Lung (tissue), 11 donors: ENCODE measurements at regions not wholly inside any gene's neighbourhood (a gene's known extent, or its start where the extent isn't known, plus 50 kb on each side); places are given as distances from the start of the nearest gene placed in this dataset.

Experiments used
- ATAC-seq: fragments of 200-7000 bp; cut with Tn5 transposase; one replicate; pipeline ENCODE4 v1.9.1; 2020; ENCODE audit warnings: moderate number of reproducible peaks; ENCODE audit not compliant: insufficient read depth, low FRiP score
- DNase-seq, 3 donors: peaks; one replicate each; pipeline ENCODE4 v3.0.0-alpha.2; 2013 to 2017
- H3K27ac ChIP-seq, 2 donors: one replicate each; pipeline ENCODE4 v1.5.1; 2013; ENCODE audit warnings: mild to moderate bottlenecking in 2 of 2, moderate library complexity in 2 of 2, control low read depth in 1 of 2, inconsistent platforms in 1 of 2, low read depth in 1 of 2, low read length in 1 of 2
- H3K27me3 ChIP-seq, 3 donors: one replicate each; pipeline ENCODE4 v1.5.1; 2013; ENCODE audit warnings: low read length in 2 of 3; ENCODE audit not compliant: control insufficient read depth in 3 of 3, insufficient read depth in 3 of 3
- H3K36me3 ChIP-seq, 4 donors: one replicate each; pipeline ENCODE4 v1.5.1; 2013; ENCODE audit warnings: low read length in 4 of 4, mild to moderate bottlenecking in 1 of 4, moderate library complexity in 1 of 4; ENCODE audit not compliant: control insufficient read depth in 4 of 4, insufficient read depth in 4 of 4
- H3K4me1 ChIP-seq, 5 donors: one replicate each; pipeline ENCODE4 v1.5.1; 2013; ENCODE audit warnings: low read length in 5 of 5, mild to moderate bottlenecking in 2 of 5, moderate library complexity in 1 of 5; ENCODE audit not compliant: control insufficient read depth in 5 of 5, insufficient read depth in 5 of 5
- H3K4me3 ChIP-seq: one replicate; pipeline ENCODE4 v1.5.1; 2013; ENCODE audit warnings: mild to moderate bottlenecking, control low read depth, moderate library complexity
- H3K9ac ChIP-seq, 2 donors: one replicate each; pipeline ENCODE4 v1.5.1; 2013; ENCODE audit warnings: low read length in 2 of 2, control low read depth in 1 of 2; ENCODE audit not compliant: insufficient read depth in 1 of 2
- H3K9me3 ChIP-seq, 4 donors: one replicate each; pipeline ENCODE4 v1.5.1; 2013; ENCODE audit warnings: low read length in 3 of 4, mild to moderate bottlenecking in 1 of 4, moderate library complexity in 1 of 4; ENCODE audit not compliant: control insufficient read depth in 4 of 4, insufficient read depth in 3 of 4
- WGBS, 2 donors: extraction: QIAGEN DNeasy Blood & Tissue Kit; methylation state at CpG; one replicate each; pipeline ENCODE4 v1.1.7; 2013; 5-methylcytosine and 5-hydroxymethylcytosine counted together
- TF ChIP-seq, protein P1 (sequence below): IDR thresholded peaks from 2 replicates; pipeline ENCODE4 v1.5.1; 2012; ENCODE audit warnings: mild to moderate bottlenecking; ENCODE audit errors: control extremely low read depth, extremely low read depth
- donor health status: control.
- donor health status: control.
- donor health status: Bipolar disorder and iron deficiency.
- donor health status: healthy.
- donor health status: DM: yes; HTN: yes; CAD: no.

DNA sequence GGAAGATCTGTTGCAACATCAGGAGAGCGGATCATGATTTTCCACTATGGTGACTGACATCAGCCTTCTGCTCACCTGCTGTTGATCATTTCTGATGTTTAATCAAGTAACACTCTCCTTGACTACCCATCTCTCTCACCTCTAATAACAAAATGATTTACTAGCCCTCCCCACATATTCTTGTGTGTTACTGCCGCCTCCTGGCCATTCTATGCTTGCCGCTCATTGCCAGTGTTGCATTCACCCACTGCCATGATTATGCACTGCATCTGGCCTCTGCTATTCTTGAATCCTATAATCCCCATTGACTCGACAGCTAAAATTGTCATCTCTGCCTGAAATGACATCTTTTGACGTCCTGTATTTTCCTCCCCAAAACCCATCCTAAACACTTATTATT is 113.8 kb downstream of the RERGL start:
- H3K9ac ChIP-seq = no peak overlapping the region
- ATAC-seq (no peak), DNase-seq (no peak)
- no peak overlapping the region for H3K27ac ChIP-seq
- no peaks in the 10 kb centered on the region for H3K4me1 ChIP-seq
- H3K4me3 ChIP-seq = no peak overlapping the region
- WGBS, 2 donors = 60 to 77% methylated on average over 5 of the region's 5 CpGs
- H3K27me3 ChIP-seq = no peaks in the 10 kb centered on the region
- TF ChIP-seq, protein P1, sequence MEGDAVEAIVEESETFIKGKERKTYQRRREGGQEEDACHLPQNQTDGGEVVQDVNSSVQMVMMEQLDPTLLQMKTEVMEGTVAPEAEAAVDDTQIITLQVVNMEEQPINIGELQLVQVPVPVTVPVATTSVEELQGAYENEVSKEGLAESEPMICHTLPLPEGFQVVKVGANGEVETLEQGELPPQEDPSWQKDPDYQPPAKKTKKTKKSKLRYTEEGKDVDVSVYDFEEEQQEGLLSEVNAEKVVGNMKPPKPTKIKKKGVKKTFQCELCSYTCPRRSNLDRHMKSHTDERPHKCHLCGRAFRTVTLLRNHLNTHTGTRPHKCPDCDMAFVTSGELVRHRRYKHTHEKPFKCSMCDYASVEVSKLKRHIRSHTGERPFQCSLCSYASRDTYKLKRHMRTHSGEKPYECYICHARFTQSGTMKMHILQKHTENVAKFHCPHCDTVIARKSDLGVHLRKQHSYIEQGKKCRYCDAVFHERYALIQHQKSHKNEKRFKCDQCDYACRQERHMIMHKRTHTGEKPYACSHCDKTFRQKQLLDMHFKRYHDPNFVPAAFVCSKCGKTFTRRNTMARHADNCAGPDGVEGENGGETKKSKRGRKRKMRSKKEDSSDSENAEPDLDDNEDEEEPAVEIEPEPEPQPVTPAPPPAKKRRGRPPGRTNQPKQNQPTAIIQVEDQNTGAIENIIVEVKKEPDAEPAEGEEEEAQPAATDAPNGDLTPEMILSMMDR = no peak
- H3K36me3 ChIP-seq = no peaks in the 10 kb centered on the region
- no peaks in the 10 kb centered on the region for H3K9me3 ChIP-seq

DNA sequence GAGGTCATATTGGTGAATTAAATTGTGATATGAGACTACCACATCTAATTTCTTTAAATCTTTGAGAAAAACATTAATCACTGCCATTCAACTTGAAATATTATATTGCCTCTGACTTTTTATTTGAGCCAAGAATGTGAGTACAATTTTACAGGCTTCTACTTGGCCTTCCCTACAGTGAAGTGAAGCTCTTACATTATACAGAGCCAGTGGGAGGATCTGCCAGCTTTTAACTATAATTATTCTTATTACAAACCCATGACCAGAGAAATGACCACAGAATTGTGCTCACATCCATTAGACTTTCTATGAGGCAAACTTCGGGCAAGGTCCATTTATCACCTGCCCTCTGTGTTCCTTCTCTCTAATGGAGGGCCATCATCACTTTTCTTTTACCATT is 114.2 kb downstream of the RERGL start:
- ATAC-seq (no peak), DNase-seq (no peak)
- no peaks in the 10 kb centered on the region for H3K9me3 ChIP-seq
- no peak overlapping the region for H3K27ac ChIP-seq
- TF ChIP-seq, protein P1 = no peak
- H3K4me1 ChIP-seq = no peaks in the 10 kb centered on the region
- 79 to 87% methylated on average over 1 of the region's 1 CpG for WGBS, 2 donors
- no peak overlapping the region for H3K9ac ChIP-seq
- no peaks in the 10 kb centered on the region for H3K36me3 ChIP-seq
- no peak overlapping the region for H3K4me3 ChIP-seq
- no peaks in the 10 kb centered on the region for H3K27me3 ChIP-seq

DNA sequence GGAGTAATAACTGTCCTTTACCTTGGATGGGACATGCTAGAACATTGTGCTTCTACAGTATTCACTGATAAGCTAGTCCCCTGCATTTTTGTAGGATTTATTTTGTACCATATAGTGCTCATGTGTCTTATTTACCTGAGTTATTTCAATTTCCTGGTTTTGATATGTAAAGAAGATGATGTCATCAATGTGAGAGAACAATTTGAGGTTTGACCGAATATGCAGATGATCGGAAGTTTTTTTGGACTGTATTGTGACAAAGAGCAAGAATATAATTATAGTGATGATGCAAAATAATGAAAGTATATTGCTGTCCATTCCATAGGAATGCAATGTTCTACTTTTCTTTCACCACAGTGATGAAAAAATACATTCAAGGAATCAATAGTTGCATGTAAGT is 114.8 kb downstream of the RERGL start:
- H3K9ac ChIP-seq = no peak overlapping the region
- no peak overlapping the region for H3K27ac ChIP-seq
- no peaks in the 10 kb centered on the region for H3K9me3 ChIP-seq
- TF ChIP-seq, protein P1 = no peak
- H3K4me3 ChIP-seq = no peak overlapping the region
- no peaks in the 10 kb centered on the region for H3K36me3 ChIP-seq
- ATAC-seq (no peak), DNase-seq (no peak)
- 96% methylated on average over 2 of the region's 2 CpGs for WGBS, 2 donors
- no peaks in the 10 kb centered on the region for H3K4me1 ChIP-seq
- H3K27me3 ChIP-seq = no peaks in the 10 kb centered on the region

DNA sequence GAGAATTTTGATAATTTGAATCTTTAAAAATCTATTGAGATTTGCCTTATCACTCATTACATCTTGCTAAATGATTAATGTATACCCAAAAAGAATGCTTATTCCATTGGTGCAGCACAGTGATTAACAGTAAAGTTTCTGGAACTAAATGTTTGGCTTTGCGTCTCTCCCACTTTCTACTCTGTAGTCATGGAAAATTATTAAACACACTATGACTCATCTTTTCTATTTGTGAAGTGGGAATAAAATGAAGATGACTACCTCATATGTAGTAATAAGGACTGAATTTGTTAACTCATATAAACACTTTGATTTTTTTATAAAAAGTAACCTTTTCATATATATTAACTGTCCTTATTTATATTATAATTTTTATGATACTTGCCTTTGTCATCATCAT is 118.1 kb downstream of the RERGL start:
- no peak overlapping the region for H3K27ac ChIP-seq

More for the DNA sequence above, 118.1 kb downstream of the RERGL start:
- H3K9ac ChIP-seq = no peak overlapping the region
- H3K36me3 ChIP-seq = no peaks in the 10 kb centered on the region
- WGBS, 2 donors = 93 to 95% methylated on average over 1 of the region's 1 CpG
- no peak for ATAC-seq
- peaks cover 0 to 3% (median 0%) of the 10 kb centered on the region in 4 donors for H3K9me3 ChIP-seq
- no peak overlapping the region for H3K4me3 ChIP-seq
- TF ChIP-seq, protein P1 = no peak
- no peaks in the 10 kb centered on the region for H3K4me1 ChIP-seq
- no peak for DNase-seq
- no peaks in the 10 kb centered on the region for H3K27me3 ChIP-seq
